ENCODE measurements at regions not wholly inside any gene's neighbourhood (a gene's known extent, or its start where the extent isn't known, plus 50 kb on each side); places are given as distances from the start of the nearest gene placed in this dataset.

DNA sequence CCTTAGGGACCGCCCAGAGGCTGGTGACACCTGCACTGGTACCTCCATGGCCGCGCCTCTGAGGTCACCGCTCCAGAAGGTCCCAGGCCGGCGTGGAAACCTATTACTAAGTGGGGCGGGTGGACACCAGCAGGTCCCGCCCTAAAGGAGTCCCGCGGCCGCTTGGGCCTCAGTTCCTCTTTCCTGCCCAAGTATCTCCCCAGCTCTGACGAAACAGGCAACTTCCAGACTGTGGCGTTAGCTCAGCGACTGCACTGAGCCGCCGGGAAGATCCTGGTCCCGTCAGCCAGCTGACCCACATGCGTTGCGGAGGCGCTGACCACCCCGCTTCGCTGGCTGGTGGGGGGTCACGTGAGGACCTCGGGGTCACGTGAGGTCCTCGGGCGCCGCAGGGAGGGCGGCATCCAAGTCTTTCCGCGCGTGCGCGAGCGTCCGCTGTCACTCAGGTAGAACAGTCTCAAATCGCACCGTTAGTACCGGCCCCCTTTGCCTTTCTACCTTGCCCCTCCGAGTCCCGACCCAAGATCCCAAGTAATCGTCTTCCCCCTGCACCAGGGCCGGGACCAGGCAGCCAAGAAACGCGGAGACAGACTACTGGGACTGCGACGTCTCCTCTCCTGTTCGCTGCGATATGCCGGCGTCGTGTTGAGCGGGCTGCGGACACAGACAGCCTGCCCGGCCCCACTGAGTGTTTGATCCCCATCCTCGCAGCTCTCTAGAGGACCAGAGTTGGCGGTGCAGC, 53.7 kb upstream of the KDM4C start:
- no peaks in the 10 kb centered on the region for H3K36me3 Mint-ChIP-seq
- peak overlapping the region; percentile 82 for H3K27ac Mint-ChIP-seq
- Histone ChIP-seq H3K36me3 (no peaks in the 10 kb centered on the region), H3K4me1 (no peaks in the 10 kb centered on the region), H2AFZ (replicated peaks) (peak overlapping the region; percentile 87), H3K9me3 (ENCODE audit: low read depth) (no peaks in the 10 kb centered on the region), H3K79me2 (ENCODE audit: low read depth) (no peaks in the 10 kb centered on the region), H4K20me1 (ENCODE audit: low read depth) (no peaks in the 10 kb centered on the region), H3K27ac (no peak overlapping the region), H3K27me3 (no peaks in the 10 kb centered on the region), H3K4me2 (peak overlapping the region; percentile 79), H3F3A (ENCODE audit: low read depth) (peaks cover 5% of the 10 kb centered on the region), H3K4me3 (peak overlapping the region; percentile 52), H3K9ac (no peak overlapping the region)
- no peaks in the 10 kb centered on the region for H3K9me3 Mint-ChIP-seq
- peaks cover 4% of the 10 kb centered on the region for H3K4me1 Mint-ChIP-seq
- peaks cover 2% of the 10 kb centered on the region for H3K27me3 Mint-ChIP-seq (ENCODE audit: insufficient read depth, low read depth)
- H3K4me3 Mint-ChIP-seq = peak overlapping the region; percentile 91
- DNase-seq (ENCODE audit: low spot score) = peak; percentile 88
- TF ChIP-seq EZH2phosphoT487 (IDR thresholded peaks at IDR 0.05) (no peak), EZH2 (IDR thresholded peaks at IDR 0.05) (no peak)
- TF ChIP-seq, protein P1, sequence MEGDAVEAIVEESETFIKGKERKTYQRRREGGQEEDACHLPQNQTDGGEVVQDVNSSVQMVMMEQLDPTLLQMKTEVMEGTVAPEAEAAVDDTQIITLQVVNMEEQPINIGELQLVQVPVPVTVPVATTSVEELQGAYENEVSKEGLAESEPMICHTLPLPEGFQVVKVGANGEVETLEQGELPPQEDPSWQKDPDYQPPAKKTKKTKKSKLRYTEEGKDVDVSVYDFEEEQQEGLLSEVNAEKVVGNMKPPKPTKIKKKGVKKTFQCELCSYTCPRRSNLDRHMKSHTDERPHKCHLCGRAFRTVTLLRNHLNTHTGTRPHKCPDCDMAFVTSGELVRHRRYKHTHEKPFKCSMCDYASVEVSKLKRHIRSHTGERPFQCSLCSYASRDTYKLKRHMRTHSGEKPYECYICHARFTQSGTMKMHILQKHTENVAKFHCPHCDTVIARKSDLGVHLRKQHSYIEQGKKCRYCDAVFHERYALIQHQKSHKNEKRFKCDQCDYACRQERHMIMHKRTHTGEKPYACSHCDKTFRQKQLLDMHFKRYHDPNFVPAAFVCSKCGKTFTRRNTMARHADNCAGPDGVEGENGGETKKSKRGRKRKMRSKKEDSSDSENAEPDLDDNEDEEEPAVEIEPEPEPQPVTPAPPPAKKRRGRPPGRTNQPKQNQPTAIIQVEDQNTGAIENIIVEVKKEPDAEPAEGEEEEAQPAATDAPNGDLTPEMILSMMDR (IDR thresholded peaks at IDR 0.05) = no peak

DNA sequence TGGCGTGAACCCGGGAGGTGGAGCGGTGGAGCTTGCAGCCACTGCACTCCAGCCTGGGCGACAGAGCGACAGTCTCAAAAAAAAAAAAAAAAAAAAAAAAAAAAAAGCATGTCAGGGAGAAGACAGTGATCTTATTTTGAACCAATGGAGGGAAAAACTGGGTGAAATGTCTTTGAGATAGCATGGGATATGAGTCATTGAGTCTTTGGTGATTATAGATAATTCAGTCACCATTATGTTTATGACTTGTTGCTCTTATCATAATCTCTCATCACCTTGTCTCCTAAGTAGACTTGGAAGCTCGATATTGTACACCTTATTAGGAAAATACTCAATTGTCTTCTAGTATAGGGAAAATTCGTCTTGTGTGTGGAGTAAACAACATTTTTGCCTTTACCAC, 55.1 kb upstream of the KDM4C start:
- peak overlapping the region; percentile 49 for H3K4me3 Mint-ChIP-seq
- Histone ChIP-seq H3K79me2 (ENCODE audit: low read depth) (no peaks in the 10 kb centered on the region), H3K27ac (no peak overlapping the region), H3K9ac (no peak overlapping the region), H3K9me3 (ENCODE audit: low read depth) (no peaks in the 10 kb centered on the region), H3F3A (ENCODE audit: low read depth) (peaks cover 5% of the 10 kb centered on the region), H3K4me3 (no peak overlapping the region), H4K20me1 (ENCODE audit: low read depth) (no peaks in the 10 kb centered on the region), H3K36me3 (no peaks in the 10 kb centered on the region), H2AFZ (replicated peaks) (no peak overlapping the region), H3K4me2 (no peak overlapping the region), H3K4me1 (no peaks in the 10 kb centered on the region), H3K27me3 (no peaks in the 10 kb centered on the region)
- H3K27ac Mint-ChIP-seq = no peak overlapping the region
- H3K4me1 Mint-ChIP-seq = peaks cover 4% of the 10 kb centered on the region
- no peak for DNase-seq (ENCODE audit: low spot score)
- no peaks in the 10 kb centered on the region for H3K36me3 Mint-ChIP-seq
- H3K9me3 Mint-ChIP-seq = no peaks in the 10 kb centered on the region
- no peak for TF ChIP-seq EZH2phosphoT487 (IDR thresholded peaks at IDR 0.05)
- TF ChIP-seq, protein P1 (IDR thresholded peaks at IDR 0.05) = no peak
- TF ChIP-seq EZH2 (IDR thresholded peaks at IDR 0.05) = no peak
- H3K27me3 Mint-ChIP-seq (ENCODE audit: insufficient read depth, low read depth) = peaks cover 2% of the 10 kb centered on the region

DNA sequence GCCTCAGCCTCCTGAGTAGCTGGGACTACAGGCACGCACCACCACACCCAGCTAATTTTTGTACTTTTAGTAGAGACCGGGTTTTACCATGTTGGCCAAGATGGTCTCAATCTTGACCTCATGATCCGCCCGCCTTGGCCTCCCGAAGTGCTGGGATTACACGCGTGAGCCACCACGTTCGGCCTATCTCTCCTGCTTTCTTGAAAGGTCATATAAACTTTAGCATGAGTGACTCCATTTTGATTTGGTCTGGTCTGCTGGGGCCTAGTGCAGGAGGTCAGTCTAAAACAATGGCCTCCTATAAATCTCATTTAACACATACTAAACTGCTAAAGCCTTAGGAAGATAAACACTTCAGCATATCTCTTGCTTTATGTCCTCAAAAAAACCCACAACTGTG, 50.6 kb upstream of the GLDC start:
- H3K9me3 ChIP-seq (ENCODE audit: low read depth) = no peaks in the 10 kb centered on the region
- Mint-ChIP-seq H3K9me3 (no peaks in the 10 kb centered on the region), H3K4me3 (no peak overlapping the region), H3K27ac (no peak overlapping the region), H3K36me3 (no peaks in the 10 kb centered on the region), H3K27me3 (ENCODE audit: insufficient read depth, low read depth) (peaks cover 2% of the 10 kb centered on the region), H3K4me1 (no peaks in the 10 kb centered on the region)
- H3K36me3 ChIP-seq = no peaks in the 10 kb centered on the region
- no peaks in the 10 kb centered on the region for H3K27me3 ChIP-seq
- no peak overlapping the region for H3K4me2 ChIP-seq
- H4K20me1 ChIP-seq (ENCODE audit: low read depth) = no peaks in the 10 kb centered on the region
- no peaks in the 10 kb centered on the region for H3K79me2 ChIP-seq (ENCODE audit: low read depth)
- H2AFZ ChIP-seq (replicated peaks) = no peak overlapping the region
- DNase-seq (ENCODE audit: low spot score) = no peak
- H3K27ac ChIP-seq = no peak overlapping the region
- H3K9ac ChIP-seq = no peak overlapping the region
- no peak overlapping the region for H3K4me3 ChIP-seq
- no peak for TF ChIP-seq EZH2 (IDR thresholded peaks at IDR 0.05)
- TF ChIP-seq, protein P1 (IDR thresholded peaks at IDR 0.05) = no peak
- TF ChIP-seq EZH2phosphoT487 (IDR thresholded peaks at IDR 0.05) = no peak
- no peaks in the 10 kb centered on the region for H3F3A ChIP-seq (ENCODE audit: low read depth)
- H3K4me1 ChIP-seq = no peaks in the 10 kb centered on the region
